ENCODE measurements at regions not wholly inside any gene's neighbourhood (a gene's known extent, or its start where the extent isn't known, plus 50 kb on each side); places are given as distances from the start of the nearest gene placed in this dataset.

DNA sequence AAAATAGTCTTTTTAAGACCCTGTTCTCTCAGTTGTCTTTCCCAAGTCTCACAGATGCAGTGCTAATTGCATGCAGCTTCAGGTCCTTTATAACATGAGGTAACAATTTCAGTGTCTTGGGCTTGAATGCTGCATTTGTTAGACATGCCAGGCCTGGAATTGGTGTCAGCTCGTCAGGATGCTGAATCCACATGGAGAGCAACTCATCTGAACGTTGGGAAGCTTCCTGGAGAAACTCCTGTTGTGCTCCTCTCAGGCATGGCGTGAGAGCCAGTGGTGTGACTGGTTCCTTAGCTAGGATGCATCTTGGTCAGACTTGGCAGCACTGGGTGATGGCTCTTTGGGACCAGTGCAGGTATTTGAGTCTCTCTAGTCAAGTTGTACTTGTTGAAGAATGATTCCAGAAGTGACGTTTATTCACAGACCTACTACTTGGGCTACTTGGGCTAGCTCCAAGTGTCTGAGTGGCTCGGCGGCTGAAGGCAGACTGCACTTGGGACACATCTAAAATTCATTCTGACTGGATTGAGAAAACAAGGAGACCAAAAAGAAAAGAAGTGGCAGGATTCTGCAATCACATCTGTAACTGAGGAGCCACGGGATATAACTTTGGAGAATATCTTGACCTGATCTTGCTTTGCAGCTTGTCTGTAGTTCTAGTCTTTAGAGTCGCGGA is 134.8 kb upstream of the ARHGAP5 start:
- Histone ChIP-seq H3K9me2 (replicated peaks; ENCODE audit: control insufficient read depth, low read length) (no peaks in the 10 kb centered on the region), H4K20me1 (ENCODE audit: control insufficient read depth, insufficient read depth, low read depth, low read length) (no peaks in the 10 kb centered on the region), H3K27me3 (ENCODE audit: control insufficient read depth, low read length) (no peaks in the 10 kb centered on the region), H3K4me3 (ENCODE audit: low read length) (no peak overlapping the region), H3K79me2 (ENCODE audit: control insufficient read depth, low read length) (no peaks in the 10 kb centered on the region), H3K4me1 (ENCODE audit: control insufficient read depth, low read length) (no peaks in the 10 kb centered on the region), H3K4me2 (ENCODE audit: low read length) (no peak overlapping the region), H3K36me3 (ENCODE audit: control insufficient read depth, low read length) (no peaks in the 10 kb centered on the region), H3F3A (ENCODE audit: control insufficient read depth, insufficient read depth) (no peaks in the 10 kb centered on the region), H3K27ac (ENCODE audit: low read depth, low read length) (no peak overlapping the region), H3K9me3 (ENCODE audit: control insufficient read depth, insufficient read depth, low read length) (no peaks in the 10 kb centered on the region)
- TF ChIP-seq EZH2phosphoT487 (IDR thresholded peaks at IDR 0.05; ENCODE audit: borderline replicate concordance, low read length): no peak
- TF ChIP-seq, protein P1, sequence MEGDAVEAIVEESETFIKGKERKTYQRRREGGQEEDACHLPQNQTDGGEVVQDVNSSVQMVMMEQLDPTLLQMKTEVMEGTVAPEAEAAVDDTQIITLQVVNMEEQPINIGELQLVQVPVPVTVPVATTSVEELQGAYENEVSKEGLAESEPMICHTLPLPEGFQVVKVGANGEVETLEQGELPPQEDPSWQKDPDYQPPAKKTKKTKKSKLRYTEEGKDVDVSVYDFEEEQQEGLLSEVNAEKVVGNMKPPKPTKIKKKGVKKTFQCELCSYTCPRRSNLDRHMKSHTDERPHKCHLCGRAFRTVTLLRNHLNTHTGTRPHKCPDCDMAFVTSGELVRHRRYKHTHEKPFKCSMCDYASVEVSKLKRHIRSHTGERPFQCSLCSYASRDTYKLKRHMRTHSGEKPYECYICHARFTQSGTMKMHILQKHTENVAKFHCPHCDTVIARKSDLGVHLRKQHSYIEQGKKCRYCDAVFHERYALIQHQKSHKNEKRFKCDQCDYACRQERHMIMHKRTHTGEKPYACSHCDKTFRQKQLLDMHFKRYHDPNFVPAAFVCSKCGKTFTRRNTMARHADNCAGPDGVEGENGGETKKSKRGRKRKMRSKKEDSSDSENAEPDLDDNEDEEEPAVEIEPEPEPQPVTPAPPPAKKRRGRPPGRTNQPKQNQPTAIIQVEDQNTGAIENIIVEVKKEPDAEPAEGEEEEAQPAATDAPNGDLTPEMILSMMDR (IDR thresholded peaks at IDR 0.05; ENCODE audit: low read depth, low read length, poor library complexity, severe bottlenecking): no peak

GRCh38 chr14:31943217-31943799 is 133.8 kb upstream of the ARHGAP5 start:
- Histone ChIP-seq H3K9me3 (ENCODE audit: control insufficient read depth, insufficient read depth, low read length) (no peaks in the 10 kb centered on the region), H3K36me3 (ENCODE audit: control insufficient read depth, low read length) (no peaks in the 10 kb centered on the region), H4K20me1 (ENCODE audit: control insufficient read depth, insufficient read depth, low read depth, low read length) (no peaks in the 10 kb centered on the region), H3K27ac (ENCODE audit: low read depth, low read length) (no peak overlapping the region), H3K27me3 (ENCODE audit: control insufficient read depth, low read length) (no peaks in the 10 kb centered on the region), H3K4me1 (ENCODE audit: control insufficient read depth, low read length) (no peaks in the 10 kb centered on the region), H3K79me2 (ENCODE audit: control insufficient read depth, low read length) (no peaks in the 10 kb centered on the region), H3K9me2 (replicated peaks; ENCODE audit: control insufficient read depth, low read length) (no peaks in the 10 kb centered on the region), H3K4me3 (ENCODE audit: low read length) (no peak overlapping the region), H3F3A (ENCODE audit: control insufficient read depth, insufficient read depth) (no peaks in the 10 kb centered on the region), H3K4me2 (ENCODE audit: low read length) (no peak overlapping the region)
- TF ChIP-seq, protein P1 (IDR thresholded peaks at IDR 0.05; ENCODE audit: low read depth, low read length, poor library complexity, severe bottlenecking): no peak
- TF ChIP-seq EZH2phosphoT487 (IDR thresholded peaks at IDR 0.05; ENCODE audit: borderline replicate concordance, low read length): no peak

DNA sequence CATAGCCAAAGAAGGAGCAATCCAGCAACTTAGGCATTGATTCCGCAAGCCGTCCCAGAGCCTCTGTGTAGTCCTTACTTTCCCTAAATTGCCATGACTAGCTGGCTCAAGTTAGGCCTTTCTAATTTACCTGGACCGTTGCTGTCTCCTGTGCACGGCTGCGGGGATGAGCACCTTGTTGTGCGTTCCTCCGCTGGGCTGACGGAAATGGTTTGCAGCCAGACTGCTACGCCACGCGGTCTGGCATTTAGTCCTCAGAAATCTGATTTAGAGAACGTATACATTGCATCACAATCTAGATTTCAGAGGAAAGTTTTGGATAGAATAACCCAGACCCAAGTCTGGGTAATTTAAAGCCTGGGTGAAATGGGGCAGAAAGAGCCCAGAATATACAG is 133.2 kb upstream of the ARHGAP5 start:
- Histone ChIP-seq H3K9me2 (replicated peaks; ENCODE audit: control insufficient read depth, low read length) (no peaks in the 10 kb centered on the region), H3K9me3 (ENCODE audit: control insufficient read depth, insufficient read depth, low read length) (no peaks in the 10 kb centered on the region), H3K4me1 (ENCODE audit: control insufficient read depth, low read length) (no peaks in the 10 kb centered on the region), H3K4me2 (ENCODE audit: low read length) (no peak overlapping the region), H3K27ac (ENCODE audit: low read depth, low read length) (no peak overlapping the region), H3K36me3 (ENCODE audit: control insufficient read depth, low read length) (no peaks in the 10 kb centered on the region), H3K27me3 (ENCODE audit: control insufficient read depth, low read length) (no peaks in the 10 kb centered on the region), H3K79me2 (ENCODE audit: control insufficient read depth, low read length) (no peaks in the 10 kb centered on the region), H3K4me3 (ENCODE audit: low read length) (no peak overlapping the region), H4K20me1 (ENCODE audit: control insufficient read depth, insufficient read depth, low read depth, low read length) (no peaks in the 10 kb centered on the region), H3F3A (ENCODE audit: control insufficient read depth, insufficient read depth) (no peaks in the 10 kb centered on the region)
- no peak for TF ChIP-seq EZH2phosphoT487 (IDR thresholded peaks at IDR 0.05; ENCODE audit: borderline replicate concordance, low read length)
- TF ChIP-seq, protein P1 (IDR thresholded peaks at IDR 0.05; ENCODE audit: low read depth, low read length, poor library complexity, severe bottlenecking): no peak

All from DOHH2 (cell line).